SK-N-SH (cell line): ENCODE measurements at regions not wholly inside any gene's neighbourhood (a gene's known extent, or its start where the extent isn't known, plus 50 kb on each side); places are given as distances from the start of the nearest gene placed in this dataset.

Experiments used
- CTCF ChIA-PET: fragments of 300-600, 350-600 bp; formaldehyde crosslinking; extraction: SDS; loops from one replicate; lab custom pipeline; 2021; lab: Yijun Ruan, JAX
- POLR2A ChIA-PET: fragments of 350-600 bp; sonication (Branson Sonifier 250); formaldehyde crosslinking; extraction: SDS; loops from one replicate; lab custom pipeline; 2020; ENCODE audit warnings: antibody characterized with exemption, inconsistent platforms; lab: Yijun Ruan, JAX
- DNase-seq: peaks from one replicate; pipeline ENCODE4 v3.0.0; 2012
- H2AFZ ChIP-seq: fragments of 200-600 bp; sonication (generic); 2 replicates; pipeline ENCODE4 v1.8.1; 2016; ENCODE audit warnings: antibody characterized with exemption, mild to moderate bottlenecking, low read depth
- H3F3A ChIP-seq: fragments of 200-600 bp; sonication (generic); replicated peaks from 2 replicates; pipeline ENCODE3; 2016; ENCODE audit warnings: antibody characterized with exemption, mild to moderate bottlenecking; ENCODE audit not compliant: insufficient read depth
- H3K27ac ChIP-seq, 2 experiments: fragments of 200-500 bp in 1 of 2; fragments of 200-600 bp in 1 of 2; sonication (Bioruptor generic) in 1 of 2; sonication (generic), shearing (Covaris generic) in 1 of 2; 2 replicates each; pipeline versions ENCODE4 v1.5.1 to v1.6.1; 2014 to 2016; ENCODE audit warnings: low read depth in 2 of 2, inconsistent platforms in 1 of 2, low read length in 1 of 2, mild to moderate bottlenecking in 1 of 2, mixed read lengths in 1 of 2
- H3K27me3 ChIP-seq: fragments of 200-600 bp; sonication (generic), shearing (Covaris generic); 2 replicates; pipeline ENCODE4 v1.6.1; 2016; ENCODE audit warnings: mixed run types; ENCODE audit not compliant: insufficient read depth
- H3K36me3 ChIP-seq, 2 experiments: fragments of 200-500 bp in 1 of 2; fragments of 200-600 bp in 1 of 2; sonication (Bioruptor generic) in 1 of 2; sonication (generic) in 1 of 2; replicated peaks in 1 of 2; 2 replicates each; pipeline versions ENCODE3 to v1.5.1; 2014 to 2016; ENCODE audit warnings: low read length in 1 of 2, mild to moderate bottlenecking in 1 of 2; ENCODE audit not compliant: insufficient read depth in 2 of 2, control insufficient read depth in 1 of 2
- H3K4me1 ChIP-seq, 2 experiments: fragments of 200-500 bp in 1 of 2; fragments of 200-600 bp in 1 of 2; sonication (Bioruptor generic) in 1 of 2; sonication (generic), shearing (Covaris generic) in 1 of 2; 2 replicates each; pipeline versions ENCODE4 v1.5.1 to v1.6.1; 2014 to 2016; ENCODE audit warnings: low read depth in 1 of 2, low read length in 1 of 2, mixed run types in 1 of 2; ENCODE audit not compliant: insufficient read depth in 2 of 2, control insufficient read depth in 1 of 2
- H3K4me2 ChIP-seq: fragments of 200-600 bp; sonication (generic), shearing (Covaris generic); 2 replicates; pipeline ENCODE4 v1.6.1; 2017; ENCODE audit warnings: mixed run types
- H3K4me3 ChIP-seq, 2 experiments: fragments of 200-500 bp in 1 of 2; fragments of 200-600 bp in 1 of 2; sonication (Bioruptor generic) in 1 of 2; sonication (generic), shearing (Covaris generic) in 1 of 2; 2 replicates each; pipeline versions ENCODE4 v1.5.1 to v1.8.1; 2014 to 2016; ENCODE audit warnings: low read depth in 2 of 2, inconsistent platforms in 1 of 2, low read length in 1 of 2, mild to moderate bottlenecking in 1 of 2, mixed read lengths in 1 of 2, moderate library complexity in 1 of 2
- H3K79me2 ChIP-seq: fragments of 200-600 bp; sonication (generic); 2 replicates; pipeline ENCODE4 v1.8.1; 2017; ENCODE audit warnings: mild to moderate bottlenecking; ENCODE audit not compliant: insufficient read depth
- H3K9ac ChIP-seq: fragments of 200-600 bp; sonication (generic); 2 replicates; pipeline ENCODE4 v1.6.1; 2017; ENCODE audit warnings: mixed run types
- H3K9me2 ChIP-seq: fragments of 200-600 bp; sonication (generic); 2 replicates; pipeline ENCODE4 v1.6.1; 2017; ENCODE audit warnings: mixed run types
- H3K9me3 ChIP-seq: fragments of 200-600 bp; sonication (generic); 2 replicates; pipeline ENCODE4 v1.6.1; 2017; ENCODE audit warnings: mixed run types, mild to moderate bottlenecking, moderate library complexity
- H4K20me1 ChIP-seq: fragments of 200-600 bp; sonication (generic); 2 replicates; pipeline ENCODE4 v1.6.1; 2017; ENCODE audit warnings: mild to moderate bottlenecking, mixed run types; ENCODE audit not compliant: insufficient read depth
- ELF1 ChIP-seq: IDR thresholded peaks from 2 replicates; pipeline ENCODE4 v1.4.0; 2012
- FOSL2 ChIP-seq: IDR thresholded peaks from 2 replicates; pipeline ENCODE4 v1.4.0; 2012; ENCODE audit warnings: low read depth, mild to moderate bottlenecking, moderate library complexity, borderline replicate concordance
- FOXJ3 ChIP-seq: sonication (generic); formaldehyde crosslinking; IDR thresholded peaks from 2 replicates; pipeline ENCODE4 v1.5.1; 2020; ENCODE audit warnings: mild to moderate bottlenecking, missing genetic modification reagents
- FOXM1 ChIP-seq: IDR thresholded peaks from 2 replicates; pipeline ENCODE4 v1.4.0; 2012; ENCODE audit warnings: low read depth, mild to moderate bottlenecking
- MAX ChIP-seq: IDR thresholded peaks from 2 replicates; pipeline ENCODE4 v1.4.0; 2012; ENCODE audit warnings: low read depth
- MXI1 ChIP-seq: IDR thresholded peaks from 2 replicates; pipeline ENCODE4 v1.6.1; 2012; ENCODE audit warnings: mild to moderate bottlenecking, low read depth, low read length, improper control_type of control experiment
- POLR2AphosphoS5 ChIP-seq: IDR thresholded peaks from 2 replicates; pipeline ENCODE4 v1.6.1; 2012; ENCODE audit warnings: low read depth, low read length
- RAD21 ChIP-seq: IDR thresholded peaks from 2 replicates; pipeline ENCODE4 v1.6.1; 2012; ENCODE audit warnings: mild to moderate bottlenecking, low read length
- RFX5 ChIP-seq: IDR thresholded peaks from 2 replicates; pipeline ENCODE4 v1.6.1; 2012; ENCODE audit warnings: mild to moderate bottlenecking, improper control_type of control experiment, low read length
- RXRA ChIP-seq: IDR thresholded peaks from 2 replicates; pipeline ENCODE4 v1.4.0; 2012; ENCODE audit warnings: low read depth, mild to moderate bottlenecking, borderline replicate concordance
- SIN3A ChIP-seq: IDR thresholded peaks from 2 replicates; pipeline ENCODE4 v1.6.1; 2012; ENCODE audit warnings: low read depth, mild to moderate bottlenecking, low read length, moderate library complexity, borderline replicate concordance
- TAF1 ChIP-seq: IDR thresholded peaks from 2 replicates; pipeline ENCODE4 v1.6.1; 2012; ENCODE audit warnings: low read depth, mild to moderate bottlenecking, low read length, moderate library complexity, borderline replicate concordance
- USF2 ChIP-seq: fragments of 150-350 bp; IDR thresholded peaks from 2 replicates; pipeline ENCODE4 v1.6.1; 2017; ENCODE audit warnings: antibody characterized with exemption, low read length, low read depth, borderline replicate concordance
- YY1 ChIP-seq: IDR thresholded peaks from 2 replicates; pipeline ENCODE4 v1.4.0; 2012; ENCODE audit warnings: low read depth, mild to moderate bottlenecking
- WGBS: methylation state at CpG from one replicate; pipeline ENCODE4 v1.1.6; 2017; ENCODE audit warnings: low lambda C conversion rate; 5-methylcytosine and 5-hydroxymethylcytosine counted together
- TF ChIP-seq, protein P1 (sequence below): IDR thresholded peaks from 2 replicates; pipeline ENCODE4 v1.6.1; 2012; ENCODE audit warnings: mild to moderate bottlenecking, low read depth, low read length, moderate library complexity
- TF ChIP-seq, protein P2 (sequence below): IDR thresholded peaks from 2 replicates; pipeline ENCODE4 v1.4.0; 2012; ENCODE audit warnings: low read depth, borderline replicate concordance

DNA sequence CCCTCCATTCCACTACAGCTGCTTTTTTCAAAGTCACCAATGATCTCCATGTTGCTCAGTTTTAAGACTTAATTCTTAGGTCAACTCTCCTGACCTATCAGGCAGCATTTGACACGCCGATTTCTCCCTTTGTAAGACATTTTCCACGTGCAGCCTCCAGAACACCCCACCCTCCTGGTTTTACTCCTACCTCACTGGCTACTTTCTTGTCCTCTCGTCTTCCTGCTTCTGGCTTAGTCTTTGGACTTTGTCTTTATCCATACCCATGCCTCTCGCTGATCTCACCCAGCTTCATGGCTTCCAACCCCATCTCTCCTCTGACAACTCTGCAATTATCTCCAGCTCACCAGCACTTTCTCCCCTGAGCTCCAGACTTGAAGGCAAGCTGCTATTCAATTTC lies 99.3 kb upstream of the UMPS start (continued):
- TF ChIP-seq, protein P1, sequence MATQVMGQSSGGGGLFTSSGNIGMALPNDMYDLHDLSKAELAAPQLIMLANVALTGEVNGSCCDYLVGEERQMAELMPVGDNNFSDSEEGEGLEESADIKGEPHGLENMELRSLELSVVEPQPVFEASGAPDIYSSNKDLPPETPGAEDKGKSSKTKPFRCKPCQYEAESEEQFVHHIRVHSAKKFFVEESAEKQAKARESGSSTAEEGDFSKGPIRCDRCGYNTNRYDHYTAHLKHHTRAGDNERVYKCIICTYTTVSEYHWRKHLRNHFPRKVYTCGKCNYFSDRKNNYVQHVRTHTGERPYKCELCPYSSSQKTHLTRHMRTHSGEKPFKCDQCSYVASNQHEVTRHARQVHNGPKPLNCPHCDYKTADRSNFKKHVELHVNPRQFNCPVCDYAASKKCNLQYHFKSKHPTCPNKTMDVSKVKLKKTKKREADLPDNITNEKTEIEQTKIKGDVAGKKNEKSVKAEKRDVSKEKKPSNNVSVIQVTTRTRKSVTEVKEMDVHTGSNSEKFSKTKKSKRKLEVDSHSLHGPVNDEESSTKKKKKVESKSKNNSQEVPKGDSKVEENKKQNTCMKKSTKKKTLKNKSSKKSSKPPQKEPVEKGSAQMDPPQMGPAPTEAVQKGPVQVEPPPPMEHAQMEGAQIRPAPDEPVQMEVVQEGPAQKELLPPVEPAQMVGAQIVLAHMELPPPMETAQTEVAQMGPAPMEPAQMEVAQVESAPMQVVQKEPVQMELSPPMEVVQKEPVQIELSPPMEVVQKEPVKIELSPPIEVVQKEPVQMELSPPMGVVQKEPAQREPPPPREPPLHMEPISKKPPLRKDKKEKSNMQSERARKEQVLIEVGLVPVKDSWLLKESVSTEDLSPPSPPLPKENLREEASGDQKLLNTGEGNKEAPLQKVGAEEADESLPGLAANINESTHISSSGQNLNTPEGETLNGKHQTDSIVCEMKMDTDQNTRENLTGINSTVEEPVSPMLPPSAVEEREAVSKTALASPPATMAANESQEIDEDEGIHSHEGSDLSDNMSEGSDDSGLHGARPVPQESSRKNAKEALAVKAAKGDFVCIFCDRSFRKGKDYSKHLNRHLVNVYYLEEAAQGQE, result no peak

DNA sequence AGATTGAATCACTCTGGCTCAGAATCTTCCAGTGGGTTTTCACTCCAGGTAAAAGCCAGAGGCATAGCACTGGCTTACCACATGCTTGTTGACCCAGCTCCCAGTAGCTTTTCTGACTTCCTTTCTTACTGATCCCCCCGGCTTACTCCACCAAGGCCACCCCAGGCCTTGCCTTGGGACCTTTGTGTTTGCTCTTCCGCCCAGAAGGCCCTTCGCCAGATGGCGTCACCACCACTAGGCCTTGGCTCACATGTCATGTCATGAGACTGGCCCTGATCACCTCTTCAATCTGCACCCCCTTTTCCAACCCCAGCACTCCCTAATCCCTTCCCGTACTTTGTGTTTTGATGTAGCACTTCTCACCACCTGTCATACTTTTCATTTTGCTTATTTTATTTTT lies 98.5 kb upstream of the UMPS start:
- Histone ChIP-seq H3K36me3 (peaks cover 4 to 6% of the 10 kb centered on the region in 2 experiments), H3F3A (no peaks in the 10 kb centered on the region), H3K9ac (no peak overlapping the region), H4K20me1 (no peaks in the 10 kb centered on the region), H3K79me2 (no peaks in the 10 kb centered on the region), H3K27ac (no peak overlapping the region), H3K4me3 (no peak overlapping the region), H3K4me1 (peaks cover 0 to 3% of the 10 kb centered on the region in 2 experiments; a peak in 1 of 4 replicates), H3K27me3 (no peaks in the 10 kb centered on the region), H3K4me2 (no peak overlapping the region), H3K9me2 (no peaks in the 10 kb centered on the region), H2AFZ (no peak overlapping the region), H3K9me3 (no peaks in the 10 kb centered on the region)
- ChIA-PET POLR2A (no interaction called here), CTCF (interaction anchor here (1.8 kb wide), 1 partner anchor 66 kb away, joined by 7 read pairs; no protein-coding TSS in a partner anchor)
- TF ChIP-seq FOSL2 (no peak), TAF1 (no peak), YY1 (no peak), FOXM1 (no peak), POLR2AphosphoS5 (no peak), FOXJ3 (CRISPR knock-in tag) (no peak), MXI1 (no peak), USF2 (no peak), RFX5 (no peak), MAX (no peak), RAD21 (no peak), SIN3A (no peak), ELF1 (no peak), RXRA (no peak)
- TF ChIP-seq, protein P2, sequence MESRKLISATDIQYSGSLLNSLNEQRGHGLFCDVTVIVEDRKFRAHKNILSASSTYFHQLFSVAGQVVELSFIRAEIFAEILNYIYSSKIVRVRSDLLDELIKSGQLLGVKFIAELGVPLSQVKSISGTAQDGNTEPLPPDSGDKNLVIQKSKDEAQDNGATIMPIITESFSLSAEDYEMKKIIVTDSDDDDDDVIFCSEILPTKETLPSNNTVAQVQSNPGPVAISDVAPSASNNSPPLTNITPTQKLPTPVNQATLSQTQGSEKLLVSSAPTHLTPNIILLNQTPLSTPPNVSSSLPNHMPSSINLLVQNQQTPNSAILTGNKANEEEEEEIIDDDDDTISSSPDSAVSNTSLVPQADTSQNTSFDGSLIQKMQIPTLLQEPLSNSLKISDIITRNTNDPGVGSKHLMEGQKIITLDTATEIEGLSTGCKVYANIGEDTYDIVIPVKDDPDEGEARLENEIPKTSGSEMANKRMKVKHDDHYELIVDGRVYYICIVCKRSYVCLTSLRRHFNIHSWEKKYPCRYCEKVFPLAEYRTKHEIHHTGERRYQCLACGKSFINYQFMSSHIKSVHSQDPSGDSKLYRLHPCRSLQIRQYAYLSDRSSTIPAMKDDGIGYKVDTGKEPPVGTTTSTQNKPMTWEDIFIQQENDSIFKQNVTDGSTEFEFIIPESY, result no peak
- TF ChIP-seq, protein P1, result no peak
- DNase-seq, result no peak
- 98% methylated on average over 5 of the region's 5 CpGs for WGBS
